HG03558 (cell line): ENCODE measurements at regions not wholly inside any gene's neighbourhood (a gene's known extent, or its start where the extent isn't known, plus 50 kb on each side); places are given as distances from the start of the nearest gene placed in this dataset.
"Not testable (repeated sequence)": the region's sequence is repeated elsewhere in the genome, so short reads cannot be mapped to it uniquely, and the experiment has no call there.

Source experiments
- ATAC-seq: cut with Tn5 transposase; IDR thresholded peaks from one replicate; pipeline ENCODE4 v1.9.1; 2021; ENCODE audit warnings: moderate number of reproducible peaks; ENCODE audit not compliant: unreplicated experiment; ENCODE audit errors: extremely low read depth

- no peak for ATAC-seq
These were observed 642.6 kb upstream of the HS3ST1 start for GRCh38 chr4:12071316-12071715.

GRCh38 chr4:12053966-12054365 is 625.3 kb upstream of the HS3ST1 start:
- ATAC-seq, result no peak

GRCh38 chr4:12053556-12053955 is 624.9 kb upstream of the HS3ST1 start:
- ATAC-seq, result no peak

- no peak for ATAC-seq
These were observed 621.7 kb upstream of the HS3ST1 start for GRCh38 chr4:12050357-12050756.

- ATAC-seq, result no peak
These were observed 614.1 kb upstream of the HS3ST1 start for GRCh38 chr4:12042818-12043217.

- no peak for ATAC-seq
These were observed 613.1 kb upstream of the HS3ST1 start for GRCh38 chr4:12041828-12042227.

- no peak for ATAC-seq
These were observed 607.8 kb upstream of the HS3ST1 start for GRCh38 chr4:12036450-12036849.

GRCh38 chr4:12028258-12028657 is 599.6 kb upstream of the HS3ST1 start:
- ATAC-seq, result no peak

GRCh38 chr4:12022409-12022808 is 593.7 kb upstream of the HS3ST1 start:
- no peak for ATAC-seq

GRCh38 chr4:12016729-12017128 is 588.0 kb upstream of the HS3ST1 start:
- ATAC-seq, result no peak

- ATAC-seq, result no peak
These were observed 576.8 kb upstream of the HS3ST1 start for GRCh38 chr4:12005471-12005870.

GRCh38 chr4:11996581-11996980 is 567.9 kb upstream of the HS3ST1 start:
- ATAC-seq, result not testable (repeated sequence)

- no peak for ATAC-seq
These were observed 548.1 kb upstream of the HS3ST1 start for GRCh38 chr4:11976726-11977263.

- ATAC-seq, result no peak
These were observed 544.6 kb upstream of the HS3ST1 start for GRCh38 chr4:11973270-11973669.

- ATAC-seq, result no peak
These were observed 542.1 kb upstream of the HS3ST1 start for GRCh38 chr4:11970754-11971153.

GRCh38 chr4:11966782-11967181 is 538.1 kb upstream of the HS3ST1 start:
- ATAC-seq, result no peak

- ATAC-seq, result no peak
These were observed 525.4 kb upstream of the HS3ST1 start for GRCh38 chr4:11954093-11954492.

- ATAC-seq, result no peak
These were observed 520.7 kb upstream of the HS3ST1 start for GRCh38 chr4:11949355-11949754.

- not testable (repeated sequence) for ATAC-seq
These were observed 518.9 kb upstream of the HS3ST1 start for GRCh38 chr4:11947629-11948028.

GRCh38 chr4:11937941-11938340 is 509.2 kb upstream of the HS3ST1 start:
- no peak for ATAC-seq

- no peak for ATAC-seq
These were observed 502.6 kb upstream of the HS3ST1 start for GRCh38 chr4:11931266-11931820.

- no peak for ATAC-seq
These were observed 500.4 kb upstream of the HS3ST1 start for GRCh38 chr4:11929080-11929479.

GRCh38 chr4:11919316-11919715 is 490.6 kb upstream of the HS3ST1 start:
- ATAC-seq, result no peak
